SK-N-SH (cell line): ENCODE measurements at regions not wholly inside any gene's neighbourhood (a gene's known extent, or its start where the extent isn't known, plus 50 kb on each side); places are given as distances from the start of the nearest gene placed in this dataset.

Experiments used
- CTCF ChIA-PET: fragments of 300-600, 350-600 bp; formaldehyde crosslinking; extraction: SDS; loops from one replicate; lab custom pipeline; 2021; lab: Yijun Ruan, JAX
- POLR2A ChIA-PET: fragments of 350-600 bp; sonication (Branson Sonifier 250); formaldehyde crosslinking; extraction: SDS; loops from one replicate; lab custom pipeline; 2020; ENCODE audit warnings: antibody characterized with exemption, inconsistent platforms; lab: Yijun Ruan, JAX
- DNase-seq: peaks from one replicate; pipeline ENCODE4 v3.0.0; 2012
- H2AFZ ChIP-seq: fragments of 200-600 bp; sonication (generic); 2 replicates; pipeline ENCODE4 v1.8.1; 2016; ENCODE audit warnings: antibody characterized with exemption, mild to moderate bottlenecking, low read depth
- H3F3A ChIP-seq: fragments of 200-600 bp; sonication (generic); replicated peaks from 2 replicates; pipeline ENCODE3; 2016; ENCODE audit warnings: antibody characterized with exemption, mild to moderate bottlenecking; ENCODE audit not compliant: insufficient read depth
- H3K27ac ChIP-seq, 2 experiments: fragments of 200-500 bp in 1 of 2; fragments of 200-600 bp in 1 of 2; sonication (Bioruptor generic) in 1 of 2; sonication (generic), shearing (Covaris generic) in 1 of 2; 2 replicates each; pipeline versions ENCODE4 v1.5.1 to v1.6.1; 2014 to 2016; ENCODE audit warnings: low read depth in 2 of 2, inconsistent platforms in 1 of 2, low read length in 1 of 2, mild to moderate bottlenecking in 1 of 2, mixed read lengths in 1 of 2
- H3K27me3 ChIP-seq: fragments of 200-600 bp; sonication (generic), shearing (Covaris generic); 2 replicates; pipeline ENCODE4 v1.6.1; 2016; ENCODE audit warnings: mixed run types; ENCODE audit not compliant: insufficient read depth
- H3K36me3 ChIP-seq, 2 experiments: fragments of 200-500 bp in 1 of 2; fragments of 200-600 bp in 1 of 2; sonication (Bioruptor generic) in 1 of 2; sonication (generic) in 1 of 2; replicated peaks in 1 of 2; 2 replicates each; pipeline versions ENCODE3 to v1.5.1; 2014 to 2016; ENCODE audit warnings: low read length in 1 of 2, mild to moderate bottlenecking in 1 of 2; ENCODE audit not compliant: insufficient read depth in 2 of 2, control insufficient read depth in 1 of 2
- H3K4me1 ChIP-seq, 2 experiments: fragments of 200-500 bp in 1 of 2; fragments of 200-600 bp in 1 of 2; sonication (Bioruptor generic) in 1 of 2; sonication (generic), shearing (Covaris generic) in 1 of 2; 2 replicates each; pipeline versions ENCODE4 v1.5.1 to v1.6.1; 2014 to 2016; ENCODE audit warnings: low read depth in 1 of 2, low read length in 1 of 2, mixed run types in 1 of 2; ENCODE audit not compliant: insufficient read depth in 2 of 2, control insufficient read depth in 1 of 2
- H3K4me2 ChIP-seq: fragments of 200-600 bp; sonication (generic), shearing (Covaris generic); 2 replicates; pipeline ENCODE4 v1.6.1; 2017; ENCODE audit warnings: mixed run types
- H3K4me3 ChIP-seq, 2 experiments: fragments of 200-500 bp in 1 of 2; fragments of 200-600 bp in 1 of 2; sonication (Bioruptor generic) in 1 of 2; sonication (generic), shearing (Covaris generic) in 1 of 2; 2 replicates each; pipeline versions ENCODE4 v1.5.1 to v1.8.1; 2014 to 2016; ENCODE audit warnings: low read depth in 2 of 2, inconsistent platforms in 1 of 2, low read length in 1 of 2, mild to moderate bottlenecking in 1 of 2, mixed read lengths in 1 of 2, moderate library complexity in 1 of 2
- H3K79me2 ChIP-seq: fragments of 200-600 bp; sonication (generic); 2 replicates; pipeline ENCODE4 v1.8.1; 2017; ENCODE audit warnings: mild to moderate bottlenecking; ENCODE audit not compliant: insufficient read depth
- H3K9ac ChIP-seq: fragments of 200-600 bp; sonication (generic); 2 replicates; pipeline ENCODE4 v1.6.1; 2017; ENCODE audit warnings: mixed run types
- H3K9me2 ChIP-seq: fragments of 200-600 bp; sonication (generic); 2 replicates; pipeline ENCODE4 v1.6.1; 2017; ENCODE audit warnings: mixed run types
- H3K9me3 ChIP-seq: fragments of 200-600 bp; sonication (generic); 2 replicates; pipeline ENCODE4 v1.6.1; 2017; ENCODE audit warnings: mixed run types, mild to moderate bottlenecking, moderate library complexity
- H4K20me1 ChIP-seq: fragments of 200-600 bp; sonication (generic); 2 replicates; pipeline ENCODE4 v1.6.1; 2017; ENCODE audit warnings: mild to moderate bottlenecking, mixed run types; ENCODE audit not compliant: insufficient read depth
- EP300 ChIP-seq, 2 experiments: IDR thresholded peaks; 2 replicates each; pipeline versions ENCODE4 v1.4.0 to v1.6.1; 2012; ENCODE audit warnings: borderline replicate concordance in 1 of 2, low read depth in 1 of 2, low read length in 1 of 2
- FOSL2 ChIP-seq: IDR thresholded peaks from 2 replicates; pipeline ENCODE4 v1.4.0; 2012; ENCODE audit warnings: low read depth, mild to moderate bottlenecking, moderate library complexity, borderline replicate concordance
- FOXM1 ChIP-seq: IDR thresholded peaks from 2 replicates; pipeline ENCODE4 v1.4.0; 2012; ENCODE audit warnings: low read depth, mild to moderate bottlenecking
- GATA2 ChIP-seq: sonication (generic); formaldehyde crosslinking; IDR thresholded peaks from 2 replicates; pipeline ENCODE4 v1.5.0; 2020; ENCODE audit warnings: mild to moderate bottlenecking, missing genetic modification reagents
- JUND ChIP-seq: IDR thresholded peaks from 2 replicates; pipeline ENCODE4 v1.4.0; 2012
- MAX ChIP-seq: IDR thresholded peaks from 2 replicates; pipeline ENCODE4 v1.4.0; 2012; ENCODE audit warnings: low read depth
- MEF2A ChIP-seq: IDR thresholded peaks from 2 replicates; pipeline ENCODE4 v1.4.0; 2012; ENCODE audit warnings: low read depth, borderline replicate concordance
- NFIC ChIP-seq: IDR thresholded peaks from 2 replicates; pipeline ENCODE4 v1.4.0; 2012; ENCODE audit warnings: borderline replicate concordance
- NRF1 ChIP-seq: IDR thresholded peaks from 2 replicates; pipeline ENCODE4 v1.6.1; 2012; ENCODE audit warnings: low read depth, mild to moderate bottlenecking, low read length
- PBX3 ChIP-seq: IDR thresholded peaks from 2 replicates; pipeline ENCODE4; 2012
- POLR2AphosphoS5 ChIP-seq: IDR thresholded peaks from 2 replicates; pipeline ENCODE4 v1.6.1; 2012; ENCODE audit warnings: low read depth, low read length
- RAD21 ChIP-seq: IDR thresholded peaks from 2 replicates; pipeline ENCODE4 v1.6.1; 2012; ENCODE audit warnings: mild to moderate bottlenecking, low read length
- RFX5 ChIP-seq: IDR thresholded peaks from 2 replicates; pipeline ENCODE4 v1.6.1; 2012; ENCODE audit warnings: mild to moderate bottlenecking, improper control_type of control experiment, low read length
- RXRA ChIP-seq: IDR thresholded peaks from 2 replicates; pipeline ENCODE4 v1.4.0; 2012; ENCODE audit warnings: low read depth, mild to moderate bottlenecking, borderline replicate concordance
- SMC3 ChIP-seq: IDR thresholded peaks from 2 replicates; pipeline ENCODE4 v1.6.1; 2012; ENCODE audit warnings: low read depth, low read length, improper control_type of control experiment
- TCF12 ChIP-seq: IDR thresholded peaks from 2 replicates; pipeline ENCODE4 v1.4.0; 2012
- TEAD4 ChIP-seq: IDR thresholded peaks from 2 replicates; pipeline ENCODE4 v1.4.0; 2012; ENCODE audit warnings: mild to moderate bottlenecking, borderline replicate concordance; ENCODE audit not compliant: insufficient read depth
- WGBS: methylation state at CpG from one replicate; pipeline ENCODE4 v1.1.6; 2017; ENCODE audit warnings: low lambda C conversion rate; 5-methylcytosine and 5-hydroxymethylcytosine counted together
- TF ChIP-seq, protein P1 (sequence below): IDR thresholded peaks from 2 replicates; pipeline ENCODE4 v1.4.0; 2012; ENCODE audit warnings: low read depth, borderline replicate concordance

DNA sequence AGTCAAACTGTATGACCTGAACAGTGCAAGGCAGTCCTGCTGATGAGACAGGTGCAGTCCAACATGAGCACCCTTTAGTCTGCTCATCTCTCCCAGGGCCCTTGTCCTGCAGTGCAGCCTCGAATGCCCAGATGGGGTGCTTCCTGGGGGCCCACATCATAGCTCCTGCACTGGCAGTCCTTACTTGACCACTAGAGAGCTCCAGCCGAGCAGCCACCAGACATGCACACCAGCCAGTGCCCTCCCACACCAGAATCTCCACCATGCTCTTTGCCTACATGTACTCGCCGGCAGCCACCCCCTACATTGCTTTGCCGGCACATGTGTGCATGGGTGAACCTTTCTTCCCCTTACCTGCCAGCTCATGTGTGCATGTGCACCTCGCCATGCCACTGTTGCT lies 188.8 kb upstream of the GULP1 start (continued):
- TF ChIP-seq SMC3 (no peak), GATA2 (CRISPR knock-in tag) (no peak), MEF2A (no peak), RAD21 (no peak), EP300 (IDR thresholded peaks at IDR 0.05; ENCODE audit: borderline replicate concordance in 1 of 2, low read depth in 1 of 2, low read length in 1 of 2) (no peak)
- TF ChIP-seq, protein P1, sequence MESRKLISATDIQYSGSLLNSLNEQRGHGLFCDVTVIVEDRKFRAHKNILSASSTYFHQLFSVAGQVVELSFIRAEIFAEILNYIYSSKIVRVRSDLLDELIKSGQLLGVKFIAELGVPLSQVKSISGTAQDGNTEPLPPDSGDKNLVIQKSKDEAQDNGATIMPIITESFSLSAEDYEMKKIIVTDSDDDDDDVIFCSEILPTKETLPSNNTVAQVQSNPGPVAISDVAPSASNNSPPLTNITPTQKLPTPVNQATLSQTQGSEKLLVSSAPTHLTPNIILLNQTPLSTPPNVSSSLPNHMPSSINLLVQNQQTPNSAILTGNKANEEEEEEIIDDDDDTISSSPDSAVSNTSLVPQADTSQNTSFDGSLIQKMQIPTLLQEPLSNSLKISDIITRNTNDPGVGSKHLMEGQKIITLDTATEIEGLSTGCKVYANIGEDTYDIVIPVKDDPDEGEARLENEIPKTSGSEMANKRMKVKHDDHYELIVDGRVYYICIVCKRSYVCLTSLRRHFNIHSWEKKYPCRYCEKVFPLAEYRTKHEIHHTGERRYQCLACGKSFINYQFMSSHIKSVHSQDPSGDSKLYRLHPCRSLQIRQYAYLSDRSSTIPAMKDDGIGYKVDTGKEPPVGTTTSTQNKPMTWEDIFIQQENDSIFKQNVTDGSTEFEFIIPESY: no peak
- TF ChIP-seq, all 33 proteins: peak for 0

DNA sequence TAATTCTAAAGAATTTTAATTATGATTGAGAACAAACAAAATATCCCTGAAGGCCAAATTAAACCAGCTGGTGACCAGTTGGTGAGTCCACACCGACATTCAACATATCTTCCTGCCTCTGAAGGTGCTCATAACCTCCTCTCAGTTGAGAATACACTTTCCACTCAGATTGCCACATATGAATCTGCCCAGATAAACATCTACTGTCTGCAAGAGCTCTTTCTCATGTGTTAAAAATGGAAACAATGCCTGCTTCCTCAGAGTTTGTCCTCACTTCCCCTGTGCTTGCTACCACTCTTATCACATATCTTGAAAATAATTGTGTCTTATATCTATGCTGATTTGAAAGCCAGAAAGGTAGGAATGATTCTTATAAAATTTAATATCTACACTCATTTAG lies 177.7 kb upstream of the GULP1 start:
- WGBS: 6% methylated on average over 1 of the region's 1 CpG
- no peaks in the 10 kb centered on the region for H3K36me3 ChIP-seq
- H3K9ac ChIP-seq: peak overlapping the region; percentile 21; the same call in 1 of the 2 replicates
- H3K27ac ChIP-seq: peak overlapping the region; percentile 74 to 89
- no peaks in the 10 kb centered on the region for H3K79me2 ChIP-seq
- DNase-seq: peak; percentile 44
- no peaks in the 10 kb centered on the region for H3K9me2 ChIP-seq
- POLR2A ChIA-PET: no interaction called here
- peaks cover 0 to 6% of the 10 kb centered on the region in 2 experiments; a peak in 2 of 4 replicates for H3K4me1 ChIP-seq
- no peaks in the 10 kb centered on the region for H3K9me3 ChIP-seq
- H3K4me2 ChIP-seq: peak overlapping the region; percentile 2; the same call in 1 of the 2 replicates
- H3K4me3 ChIP-seq: no peak overlapping the region
- H2AFZ ChIP-seq: peak overlapping the region; percentile 75
- TF ChIP-seq EP300 (IDR thresholded peaks at IDR 0.05; ENCODE audit: borderline replicate concordance in 1 of 2, low read depth in 1 of 2, low read length in 1 of 2): peak; percentile 45 to 66; a peak in 2 of 4 replicates
- no peak for TF ChIP-seq NRF1
- peak; percentile 46; the same call in 1 of the 2 replicates for TF ChIP-seq MEF2A
- peak; percentile 70 for TF ChIP-seq PBX3
- TF ChIP-seq TCF12: peak; percentile 76
- TF ChIP-seq FOSL2: peak; percentile 19; the same call in 1 of the 2 replicates
- TF ChIP-seq TEAD4: peak; percentile 65
- TF ChIP-seq FOXM1: 0 out of 2 replicates have a peak, but pooled peaks have one; percentile 36
- peak; percentile 13; the same call in 1 of the 2 replicates for TF ChIP-seq POLR2AphosphoS5
- no peak for TF ChIP-seq MAX
- peak; percentile 67 for TF ChIP-seq JUND
- TF ChIP-seq GATA2 (CRISPR knock-in tag): peak; percentile 57
- TF ChIP-seq RFX5: no peak
- TF ChIP-seq RXRA: peak; percentile 29; the same call in 1 of the 2 replicates
- peak; percentile 16; the same call in 1 of the 2 replicates for TF ChIP-seq NFIC
- TF ChIP-seq, all 33 proteins: peak for 12
- Histone ChIP-seq H3F3A (peaks cover 17% of the 10 kb centered on the region), H4K20me1 (no peaks in the 10 kb centered on the region), H3K27me3 (no peaks in the 10 kb centered on the region)
- CTCF ChIA-PET: no interaction called here
